ENCODE measurements at regions not wholly inside any gene's neighbourhood (a gene's known extent, or its start where the extent isn't known, plus 50 kb on each side); places are given as distances from the start of the nearest gene placed in this dataset.

- DNase-seq = no peak
These were observed 343.6 kb downstream of the FRK start for GRCh38 chr6:115717062-115717461.

GRCh38 chr6:115712291-115712961, 348.3 kb downstream of the FRK start:
- DNase-seq = no peak

GRCh38 chr6:115708850-115709249, 351.8 kb downstream of the FRK start:
- DNase-seq = no peak

- DNase-seq = no peak
These were observed 353.7 kb downstream of the FRK start for GRCh38 chr6:115706981-115707380.

GRCh38 chr6:115706324-115706723, 354.4 kb downstream of the FRK start:
- no peak for DNase-seq

- DNase-seq = no peak
These were observed 356.7 kb downstream of the FRK start for GRCh38 chr6:115704028-115704427.

GRCh38 chr6:115691433-115691832, 369.3 kb downstream of the FRK start:
- no peak for DNase-seq

- DNase-seq = no peak
These were observed 369.8 kb downstream of the FRK start for GRCh38 chr6:115690854-115691253.

- DNase-seq = no peak
These were observed 378.5 kb downstream of the FRK start for GRCh38 chr6:115681978-115682775.

GRCh38 chr6:115680621-115681020, 380.1 kb downstream of the FRK start:
- DNase-seq = no peak

- DNase-seq = no peak
These were observed 383.5 kb downstream of the FRK start for GRCh38 chr6:115677198-115677597.

GRCh38 chr6:115675443-115675842, 385.2 kb downstream of the FRK start:
- no peak for DNase-seq

- no peak for DNase-seq
These were observed 391.9 kb downstream of the FRK start for GRCh38 chr6:115668781-115669180.

- no peak for DNase-seq
These were observed 392.5 kb downstream of the FRK start for GRCh38 chr6:115668211-115668610.

GRCh38 chr6:115667478-115668026, 393.1 kb downstream of the FRK start:
- no peak for DNase-seq

- no peak for DNase-seq
These were observed 393.7 kb downstream of the FRK start for GRCh38 chr6:115666997-115667396.

GRCh38 chr6:115665310-115665709, 395.4 kb downstream of the FRK start:
- no peak for DNase-seq

GRCh38 chr6:115663681-115664080, 397.0 kb downstream of the FRK start:
- DNase-seq = no peak

GRCh38 chr6:115643762-115644161, 416.9 kb downstream of the FRK start:
- DNase-seq = peak in 1 of 2 experiments; percentile 2

- DNase-seq = no peak
These were observed 425.8 kb downstream of the FRK start for GRCh38 chr6:115634887-115635286.

GRCh38 chr6:115634131-115634530, 426.6 kb downstream of the FRK start:
- DNase-seq = no peak

GRCh38 chr6:115631028-115631427, 429.7 kb downstream of the FRK start:
- no peak for DNase-seq

GRCh38 chr6:115630424-115631024, 430.2 kb downstream of the FRK start:
- no peak for DNase-seq

- no peak for DNase-seq
These were observed 431.3 kb downstream of the FRK start for GRCh38 chr6:115629415-115629814.

Measured in SW 1271 (cell line).